GM19328 (cell line): ENCODE measurements at regions not wholly inside any gene's neighbourhood (a gene's known extent, or its start where the extent isn't known, plus 50 kb on each side); places are given as distances from the start of the nearest gene placed in this dataset.

Experiments
- ATAC-seq: cut with Tn5 transposase; IDR thresholded peaks from one replicate; pipeline ENCODE4 v1.9.1; 2021; ENCODE audit warnings: mild to moderate bottlenecking, moderate library complexity; ENCODE audit not compliant: unreplicated experiment

DNA sequence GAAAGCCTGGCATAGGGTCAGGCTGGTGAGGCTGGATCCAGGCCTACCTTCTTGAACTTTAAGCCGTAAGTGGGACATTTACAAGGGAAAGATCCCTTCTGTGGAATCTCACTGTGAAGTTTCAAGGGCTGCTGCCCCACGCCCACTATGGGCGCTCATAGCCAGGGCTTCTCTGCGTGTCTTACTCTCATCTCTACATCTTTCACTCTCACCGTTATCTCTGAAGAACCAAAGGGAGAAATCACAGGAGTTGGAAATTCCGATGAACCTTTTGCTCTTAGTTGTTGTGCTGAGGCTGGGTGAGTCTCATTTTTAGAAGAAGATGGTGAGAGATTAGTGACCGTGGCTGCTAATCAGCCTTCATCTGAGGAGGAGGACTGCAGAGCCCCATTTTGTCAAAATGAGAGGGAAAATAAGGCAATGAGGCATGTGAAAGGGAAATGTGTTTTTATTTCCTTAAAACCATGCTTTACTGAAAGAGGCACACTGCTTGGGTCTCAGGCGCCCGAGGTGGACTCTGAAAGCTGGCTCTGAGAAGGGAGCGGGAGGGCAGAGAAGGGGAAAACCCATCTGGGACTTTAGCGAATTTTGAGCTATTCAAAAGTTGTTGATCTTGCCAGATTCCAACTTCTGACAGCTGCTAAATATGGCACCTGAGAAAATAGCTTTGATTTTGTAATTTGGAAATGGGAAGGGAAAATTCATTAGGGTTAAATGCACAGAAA lies 301.5 kb downstream of the CLIC5 start:
- no peak for ATAC-seq
